22Rv1 (cell line): ENCODE measurements at regions not wholly inside any gene's neighbourhood (a gene's known extent, or its start where the extent isn't known, plus 50 kb on each side); places are given as distances from the start of the nearest gene placed in this dataset.

Source experiments
- H3K27ac ChIP-seq: fragments of 450-650 bp; 2 replicates; pipeline ENCODE4 v1.5.1; 2017
- ZFX ChIP-seq: fragments of 450-650 bp; IDR thresholded peaks from 2 replicates; pipeline ENCODE4 v1.6.1; 2017; ENCODE audit warnings: antibody characterized with exemption, borderline replicate concordance
- TF ChIP-seq, protein P1 (sequence below): fragments of 450-650 bp; IDR thresholded peaks from 2 replicates; pipeline ENCODE4 v1.5.1; 2017; ENCODE audit warnings: mild to moderate bottlenecking

DNA sequence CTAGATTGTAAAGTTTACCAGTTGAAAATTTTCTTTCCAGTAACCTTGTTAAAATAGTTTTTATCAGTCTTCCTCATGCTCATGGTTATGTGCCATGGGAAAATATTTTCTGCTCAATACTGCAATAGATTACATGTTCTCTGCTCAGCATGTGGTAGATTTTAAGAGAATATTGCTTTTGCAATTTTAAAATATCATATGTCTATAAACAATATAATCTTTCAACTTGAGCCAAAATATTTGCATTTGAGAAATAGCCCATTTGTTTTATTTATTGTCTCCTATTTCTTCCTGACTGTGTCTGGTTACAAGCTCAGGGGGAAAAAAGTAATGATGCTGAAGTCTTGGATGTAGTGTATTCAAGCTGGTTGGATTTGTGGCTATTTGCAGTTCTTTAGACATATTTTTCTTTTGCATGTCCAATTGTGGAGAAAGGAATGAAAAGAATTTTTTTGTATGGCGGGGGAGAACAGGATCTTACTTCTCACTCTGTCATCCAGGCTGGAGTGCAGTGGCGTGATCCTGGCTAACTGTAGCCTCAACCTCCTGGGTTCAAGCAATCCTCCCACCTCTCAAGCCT, 342.6 kb upstream of the NAV3 start:
- H3K27ac ChIP-seq: no peak overlapping the region
- no peak for TF ChIP-seq ZFX
- TF ChIP-seq, protein P1, sequence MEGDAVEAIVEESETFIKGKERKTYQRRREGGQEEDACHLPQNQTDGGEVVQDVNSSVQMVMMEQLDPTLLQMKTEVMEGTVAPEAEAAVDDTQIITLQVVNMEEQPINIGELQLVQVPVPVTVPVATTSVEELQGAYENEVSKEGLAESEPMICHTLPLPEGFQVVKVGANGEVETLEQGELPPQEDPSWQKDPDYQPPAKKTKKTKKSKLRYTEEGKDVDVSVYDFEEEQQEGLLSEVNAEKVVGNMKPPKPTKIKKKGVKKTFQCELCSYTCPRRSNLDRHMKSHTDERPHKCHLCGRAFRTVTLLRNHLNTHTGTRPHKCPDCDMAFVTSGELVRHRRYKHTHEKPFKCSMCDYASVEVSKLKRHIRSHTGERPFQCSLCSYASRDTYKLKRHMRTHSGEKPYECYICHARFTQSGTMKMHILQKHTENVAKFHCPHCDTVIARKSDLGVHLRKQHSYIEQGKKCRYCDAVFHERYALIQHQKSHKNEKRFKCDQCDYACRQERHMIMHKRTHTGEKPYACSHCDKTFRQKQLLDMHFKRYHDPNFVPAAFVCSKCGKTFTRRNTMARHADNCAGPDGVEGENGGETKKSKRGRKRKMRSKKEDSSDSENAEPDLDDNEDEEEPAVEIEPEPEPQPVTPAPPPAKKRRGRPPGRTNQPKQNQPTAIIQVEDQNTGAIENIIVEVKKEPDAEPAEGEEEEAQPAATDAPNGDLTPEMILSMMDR: no peak

DNA sequence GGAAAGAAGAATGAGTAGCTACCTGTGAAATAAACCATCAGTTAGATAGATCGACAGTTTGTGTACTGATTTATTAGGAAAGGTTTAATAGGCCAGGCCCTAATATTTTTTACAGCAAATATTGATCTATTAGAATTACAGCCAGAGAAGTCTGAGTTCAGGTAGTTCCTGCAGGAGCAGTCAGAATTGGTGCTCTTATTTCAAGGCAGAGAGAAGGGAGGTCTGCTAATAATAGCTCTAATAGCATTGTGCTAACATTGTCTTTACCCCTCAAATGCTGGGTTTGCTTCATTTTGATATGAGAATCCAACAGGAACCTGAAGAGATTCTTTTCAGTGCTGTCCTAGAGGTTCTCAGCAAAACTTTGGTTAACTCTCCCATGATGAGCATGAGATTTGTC, 343.8 kb upstream of the NAV3 start:
- H3K27ac ChIP-seq: no peak overlapping the region
- no peak for TF ChIP-seq ZFX
- TF ChIP-seq, protein P1: no peak

DNA sequence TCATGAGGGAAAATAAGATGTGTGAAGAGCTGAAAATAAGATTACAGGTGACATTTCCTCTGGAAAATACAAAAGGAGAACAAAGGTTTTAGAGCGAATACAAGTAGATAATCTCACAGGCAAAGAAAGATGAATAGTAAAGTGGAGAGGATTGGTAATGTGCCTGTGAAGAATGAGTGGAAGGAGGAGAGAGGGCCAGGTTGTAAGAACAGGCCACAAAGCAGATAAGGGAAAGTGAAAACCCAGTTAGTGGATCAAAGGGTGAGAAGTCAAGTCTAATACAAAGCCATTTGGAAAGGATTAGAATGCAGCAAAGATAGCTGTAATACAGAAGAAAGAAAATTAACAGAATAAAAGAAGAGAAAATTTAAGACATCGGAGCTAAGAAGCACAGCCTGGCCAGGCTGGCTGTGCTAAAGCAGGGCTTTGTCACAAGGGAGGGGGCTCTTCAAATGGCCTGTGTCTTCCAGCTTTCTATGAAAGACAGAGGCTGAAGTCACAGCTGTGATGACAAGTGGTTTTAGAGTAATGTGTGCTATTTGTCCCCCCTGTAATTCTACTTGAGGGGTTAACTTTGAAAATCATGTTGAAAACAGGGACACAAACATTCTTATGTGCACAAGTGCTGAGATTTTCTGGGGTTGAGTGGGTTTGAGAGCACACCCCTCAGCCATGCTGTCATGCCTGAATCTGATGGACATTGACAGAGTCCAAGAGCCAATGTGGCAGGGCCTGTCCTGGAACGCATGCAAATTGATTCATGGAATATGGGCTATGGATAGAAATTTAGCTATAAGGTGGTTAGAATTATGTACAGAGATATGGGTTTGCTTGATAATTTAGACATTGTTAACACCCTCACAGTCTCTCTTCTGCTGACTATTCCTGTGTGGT, 344.5 kb upstream of the NAV3 start:
- no peak for TF ChIP-seq ZFX
- no peak overlapping the region for H3K27ac ChIP-seq

GRCh38 chr12:77481687-77482086, 349.0 kb upstream of the NAV3 start:
- TF ChIP-seq ZFX: no peak
- TF ChIP-seq, protein P1: no peak
- H3K27ac ChIP-seq: no peak overlapping the region

- no peak overlapping the region for H3K27ac ChIP-seq
- TF ChIP-seq ZFX: no peak
- TF ChIP-seq, protein P1: no peak
Measured at GRCh38 chr12:77477907-77478533, 352.7 kb upstream of the NAV3 start.

DNA sequence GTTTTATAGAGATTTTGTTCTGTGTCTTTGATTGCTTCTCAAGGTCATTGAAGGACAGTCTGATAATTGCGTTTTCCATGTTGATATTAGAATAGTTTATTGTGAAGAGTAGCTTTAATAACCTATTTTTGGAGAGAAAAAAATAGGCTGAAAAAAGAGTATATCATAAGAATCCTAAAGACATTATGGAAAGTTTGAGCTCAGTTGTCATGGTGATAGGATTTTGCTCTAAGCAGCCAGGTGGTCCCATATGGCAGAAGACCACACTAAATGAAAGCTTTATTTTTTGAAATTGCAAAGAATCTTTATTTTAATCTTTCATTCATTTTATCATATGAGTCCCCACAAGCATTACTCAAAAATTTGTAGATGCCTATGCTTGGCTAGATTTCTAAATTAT, 358.9 kb upstream of the NAV3 start:
- H3K27ac ChIP-seq: no peak overlapping the region
- TF ChIP-seq, protein P1: no peak
- no peak for TF ChIP-seq ZFX

DNA sequence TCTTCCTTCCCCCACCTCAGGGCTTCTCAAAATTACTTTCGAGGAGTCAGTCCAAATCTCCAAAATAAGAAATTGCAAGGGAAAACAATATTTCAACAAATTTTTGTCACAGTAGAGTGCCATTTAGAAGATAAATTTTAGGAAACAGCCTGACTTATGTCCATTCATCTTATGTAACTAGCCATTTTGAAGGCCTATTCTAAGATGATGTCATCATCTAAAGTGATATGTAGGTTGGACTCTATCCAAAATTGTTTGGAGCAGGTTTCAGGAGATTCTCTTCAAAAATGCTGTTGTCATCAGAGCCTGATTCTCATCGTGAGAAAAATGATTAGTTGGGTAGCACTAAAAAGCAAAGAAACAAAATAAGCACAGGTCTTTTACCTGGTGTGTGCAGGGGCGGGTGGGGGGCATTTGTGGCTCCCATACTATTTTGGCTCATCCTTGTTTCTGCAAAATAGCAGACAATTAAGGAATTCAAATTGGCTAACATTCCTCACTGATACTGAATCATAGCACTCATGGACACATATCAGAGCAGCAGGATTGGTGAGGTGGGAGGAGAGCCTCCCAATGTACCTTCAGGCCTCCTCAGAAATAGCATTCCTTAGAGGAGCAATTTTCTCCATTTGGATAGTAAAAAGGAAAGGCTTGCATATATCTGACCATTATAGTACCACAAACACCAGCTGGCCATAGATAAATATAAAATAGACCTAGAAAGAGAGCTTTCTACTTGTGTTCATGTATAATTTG, 360.9 kb upstream of the NAV3 start:
- H3K27ac ChIP-seq: no peak overlapping the region
- TF ChIP-seq, protein P1: no peak
- no peak for TF ChIP-seq ZFX
